HG02588 (cell line): ENCODE measurements at regions not wholly inside any gene's neighbourhood (a gene's known extent, or its start where the extent isn't known, plus 50 kb on each side); places are given as distances from the start of the nearest gene placed in this dataset.

Experiments used
- ATAC-seq: cut with Tn5 transposase; IDR thresholded peaks from one replicate; pipeline ENCODE4 v1.9.1; 2021; ENCODE audit warnings: mild to moderate bottlenecking, moderate library complexity; ENCODE audit not compliant: unreplicated experiment

DNA sequence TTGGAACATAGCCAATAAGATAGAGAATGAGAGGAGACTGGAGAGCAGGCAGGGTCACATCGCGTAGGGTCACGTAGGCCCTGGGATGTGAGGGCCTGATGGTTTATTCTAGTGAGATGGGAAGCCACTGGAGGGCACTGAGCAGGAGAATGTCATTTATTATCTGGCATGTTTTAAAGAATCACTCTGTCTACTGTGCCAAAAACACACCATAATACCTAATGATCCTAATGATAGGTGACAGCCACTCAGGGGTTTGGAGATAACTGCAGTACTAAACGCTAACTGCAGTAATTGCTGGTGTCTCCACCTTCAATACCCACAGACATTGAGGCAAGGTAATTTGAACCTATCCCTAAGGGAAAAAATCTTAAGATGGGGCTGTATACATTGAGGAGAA is 185.4 kb downstream of the TTLL7 start:
- ATAC-seq: no peak

DNA sequence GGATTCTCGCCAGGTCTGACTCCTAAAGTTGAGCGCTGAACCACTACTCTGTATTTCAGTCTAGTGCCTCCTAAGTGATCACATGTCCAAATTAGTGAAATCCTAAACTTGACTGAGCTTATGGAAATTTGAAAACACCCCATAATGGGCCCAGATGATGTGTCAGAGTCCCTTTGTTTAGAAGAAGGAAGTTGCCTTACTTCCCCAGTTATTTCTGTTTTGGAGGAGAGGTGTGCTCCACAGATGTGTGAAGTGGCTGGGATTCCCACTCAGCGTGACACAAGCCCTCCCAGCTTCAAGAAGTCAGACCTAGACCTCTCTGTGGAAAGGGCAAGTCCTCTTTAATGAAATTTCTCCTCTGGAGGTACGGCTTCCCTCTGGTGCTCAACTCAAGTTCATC is 188.8 kb downstream of the TTLL7 start:
- no peak for ATAC-seq

DNA sequence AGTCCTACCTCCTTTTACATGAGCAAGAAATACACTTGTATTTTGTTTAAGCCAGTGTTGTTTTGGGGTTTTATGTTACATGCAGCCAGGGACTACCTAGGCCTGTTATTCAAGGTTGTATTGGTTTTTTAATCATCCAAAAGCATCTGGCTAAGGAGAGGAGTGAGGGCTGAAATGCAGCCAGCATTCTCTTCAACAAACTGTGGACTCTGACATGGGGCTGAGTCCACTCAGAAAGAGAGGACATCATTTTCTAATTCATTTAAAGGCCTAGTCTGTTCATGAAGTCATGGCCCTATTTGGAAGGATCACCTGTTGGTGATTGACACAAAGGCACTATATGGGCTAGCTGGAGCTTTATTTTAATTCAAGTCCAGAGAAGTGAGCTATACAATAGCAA is 190.4 kb downstream of the TTLL7 start:
- ATAC-seq: no peak

DNA sequence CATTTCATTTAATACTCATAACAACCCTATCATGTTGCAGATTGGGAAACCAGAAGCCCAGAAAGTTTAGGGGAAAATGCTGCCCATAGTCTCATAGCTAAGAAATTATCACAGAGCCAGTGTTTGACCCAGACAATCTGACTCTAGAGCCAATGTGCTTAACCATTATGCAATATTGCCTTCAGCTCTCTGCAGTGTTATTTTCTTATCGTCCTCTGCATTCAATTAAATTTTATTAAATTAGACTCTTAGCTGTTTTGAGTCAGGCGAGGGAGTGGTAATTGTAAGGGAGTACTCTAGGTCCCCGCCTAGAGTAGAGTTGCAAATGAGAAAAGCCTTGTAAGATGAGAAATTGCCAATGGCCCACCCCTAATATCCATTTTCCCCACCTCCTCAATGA is 191.1 kb downstream of the TTLL7 start:
- no peak for ATAC-seq

DNA sequence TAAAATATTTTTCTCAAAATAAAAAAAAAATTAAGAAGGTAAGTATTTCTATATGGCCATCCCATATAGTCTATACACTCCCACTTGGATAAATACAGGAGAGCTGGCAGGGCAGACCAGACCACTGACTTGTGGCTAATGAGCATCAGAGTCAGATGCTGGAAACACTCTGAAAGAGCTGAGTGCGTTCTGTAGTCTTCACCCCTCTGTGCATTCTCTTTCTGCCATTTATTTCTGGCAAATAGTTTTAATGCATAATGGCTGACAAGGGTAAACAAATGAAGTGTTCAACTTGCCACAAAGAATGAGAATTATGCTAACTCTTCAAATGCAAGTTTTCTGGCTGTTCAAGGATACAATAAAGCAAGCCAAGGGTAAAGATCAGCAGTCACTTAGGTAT is 191.7 kb downstream of the TTLL7 start:
- no peak for ATAC-seq

DNA sequence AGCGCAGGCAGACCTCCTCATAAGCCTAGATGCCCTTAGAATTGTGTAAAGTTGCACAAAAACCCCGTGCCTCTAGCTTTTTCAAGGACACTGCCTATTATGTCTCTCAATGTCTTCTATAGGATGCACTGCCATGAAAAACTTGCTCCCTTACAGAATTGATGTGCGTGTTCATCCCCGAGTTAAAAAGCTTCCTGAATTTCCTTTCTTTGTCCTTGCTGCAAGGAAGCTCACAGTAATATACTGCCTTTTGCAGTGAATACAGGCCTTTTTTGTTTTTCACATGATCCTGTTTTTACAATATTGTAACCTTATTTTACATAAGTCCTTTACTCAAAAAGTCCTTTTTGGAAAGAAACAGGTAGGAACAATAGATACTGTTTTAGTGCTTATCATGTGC is 193.0 kb downstream of the TTLL7 start:
- no peak for ATAC-seq

DNA sequence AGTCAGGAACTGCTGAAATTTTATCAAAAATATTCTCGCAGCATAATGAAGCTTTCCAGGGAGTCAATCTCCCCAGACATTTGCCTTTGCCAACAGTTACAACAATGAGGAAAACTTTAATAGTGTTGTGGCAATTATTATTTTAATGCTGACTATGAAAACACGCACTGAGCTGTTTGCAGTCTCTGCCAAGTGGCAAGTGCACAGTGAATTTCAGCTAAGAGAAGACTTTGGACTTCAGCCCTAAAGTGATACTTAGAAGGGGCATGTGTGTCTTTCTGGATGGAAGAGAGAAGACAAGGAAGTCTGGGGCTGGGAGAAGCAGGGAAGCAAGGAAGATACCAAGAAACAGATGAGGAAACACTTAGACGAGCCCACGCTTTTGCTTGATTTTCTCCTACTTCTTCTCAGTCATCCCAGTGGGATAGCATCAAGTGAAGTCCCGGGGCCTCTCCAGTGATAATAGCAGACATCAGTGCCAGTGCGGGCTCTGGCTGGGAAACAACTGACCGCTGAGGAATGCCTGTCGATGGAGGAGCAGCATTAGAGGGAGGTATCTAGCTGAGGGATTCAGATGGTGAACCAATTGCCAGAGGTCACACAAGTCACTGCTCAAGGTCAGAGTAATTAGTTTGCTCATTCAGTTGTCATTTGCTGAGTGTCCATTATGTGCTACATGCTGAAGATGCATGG is 196.3 kb downstream of the TTLL7 start:
- ATAC-seq: no peak

DNA sequence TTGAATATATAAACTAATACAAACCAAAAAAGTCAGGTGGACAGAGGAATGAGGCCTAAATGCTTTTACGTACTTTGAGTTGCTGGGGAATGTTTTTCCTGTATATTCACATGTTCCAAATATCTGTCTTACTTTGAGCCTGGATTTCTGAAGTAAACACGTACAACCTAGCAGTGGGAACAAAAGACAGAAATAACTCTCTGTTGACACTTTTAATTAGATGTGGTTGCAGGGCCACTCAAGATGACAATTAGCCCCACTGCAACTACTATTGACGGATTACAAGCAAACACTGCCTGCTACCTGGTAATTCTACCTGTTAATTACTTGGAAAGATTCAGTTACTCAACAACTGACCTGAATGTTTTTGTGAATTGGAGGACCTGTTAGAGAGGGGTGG is 196.9 kb downstream of the TTLL7 start:
- ATAC-seq: no peak

DNA sequence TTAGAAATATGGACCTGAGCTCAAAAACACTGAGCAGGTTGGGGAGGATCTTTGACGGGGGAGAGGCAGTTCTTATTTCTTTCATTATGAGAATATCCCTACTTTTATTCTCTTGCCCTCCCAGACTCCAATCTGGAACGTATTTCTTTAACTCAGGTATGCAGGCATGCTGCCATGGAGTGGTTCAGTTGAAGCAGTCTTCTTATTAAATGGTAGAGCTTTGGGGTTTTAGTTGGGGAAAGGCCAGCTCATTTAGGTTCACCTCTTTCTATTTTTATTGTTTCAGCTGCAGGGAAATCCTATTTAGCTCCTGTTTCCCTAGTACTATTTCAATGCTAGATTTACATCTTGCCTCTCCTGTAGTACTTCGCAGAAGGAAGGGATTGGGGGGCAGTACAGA is 198.9 kb downstream of the TTLL7 start:
- no peak for ATAC-seq

DNA sequence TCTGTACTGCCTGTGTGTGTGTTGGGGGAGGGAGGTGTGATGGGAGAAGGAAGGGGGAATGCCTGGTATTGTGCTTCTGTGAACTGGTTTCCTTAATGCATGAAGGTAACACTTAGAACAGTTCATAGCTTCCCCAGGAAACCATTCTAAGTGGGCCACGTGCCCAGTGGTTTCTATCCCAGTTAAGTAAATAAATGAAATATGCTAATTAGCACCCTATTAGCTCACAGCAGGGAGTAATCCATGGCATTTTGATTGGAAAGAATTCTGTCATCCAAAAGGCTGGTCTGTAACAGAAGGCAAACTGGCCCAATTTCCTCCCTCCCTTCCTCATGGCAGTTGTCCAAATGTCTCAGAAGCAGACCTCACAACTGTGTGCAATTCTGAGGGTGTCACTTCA is 199.3 kb downstream of the TTLL7 start:
- ATAC-seq: no peak

DNA sequence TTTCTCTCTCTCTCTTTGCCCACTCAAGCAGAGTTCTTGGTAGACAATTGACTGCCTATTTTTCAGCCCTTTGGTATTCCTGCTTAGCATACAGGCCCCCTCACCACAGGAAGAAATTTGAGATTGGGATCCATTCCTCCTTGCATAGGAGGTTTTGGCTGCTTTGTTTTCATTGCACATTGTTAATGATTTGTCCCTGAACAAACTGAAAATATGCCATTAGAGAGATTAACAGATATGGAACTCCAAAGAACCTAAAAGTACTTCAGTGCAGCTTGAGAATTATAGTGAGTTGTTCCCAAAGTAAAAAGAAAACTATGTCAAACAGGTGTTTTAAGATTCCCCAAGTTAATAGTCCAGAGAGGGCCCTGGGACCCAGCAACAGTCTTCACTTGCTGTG is 200.0 kb downstream of the TTLL7 start:
- no peak for ATAC-seq

DNA sequence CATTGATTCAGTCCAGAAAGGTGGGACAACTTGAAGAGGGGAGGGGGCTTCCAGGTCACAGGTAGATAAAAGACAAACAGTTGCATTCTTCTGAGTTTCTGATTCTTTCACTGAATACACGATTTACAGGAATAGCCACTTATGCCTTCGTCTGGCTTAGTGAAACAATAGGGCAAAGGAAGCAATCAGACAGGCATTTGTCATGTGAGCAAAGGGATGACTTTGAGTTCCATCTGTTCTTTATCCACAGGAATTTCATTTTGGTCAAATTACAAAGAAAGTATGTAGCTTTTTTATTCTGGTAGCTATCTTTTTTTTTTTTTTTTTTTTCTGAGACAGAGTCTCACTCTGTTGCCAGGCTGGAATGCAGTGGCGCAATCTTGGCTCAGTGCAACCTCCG is 202.5 kb downstream of the TTLL7 start:
- no peak for ATAC-seq

DNA sequence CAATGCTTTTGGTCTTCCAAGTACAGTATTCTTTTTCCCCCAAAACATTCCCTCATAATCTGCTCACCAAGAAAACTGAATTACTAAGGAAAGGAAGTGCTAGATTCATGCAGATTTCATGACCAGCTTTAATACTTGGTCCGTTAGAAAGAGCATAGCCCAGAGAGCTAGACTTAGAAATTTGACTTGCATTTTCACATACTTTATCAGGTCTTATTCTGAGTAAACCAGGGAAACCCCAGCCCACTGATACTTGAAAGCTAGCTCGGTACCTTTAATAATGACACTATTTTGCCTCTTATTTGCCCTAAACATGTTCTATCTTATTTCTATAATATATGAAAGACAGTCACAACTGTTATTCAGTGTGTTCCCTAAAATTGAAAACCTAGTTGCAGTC is 204.5 kb downstream of the TTLL7 start:
- peak; percentile 88 for ATAC-seq

DNA sequence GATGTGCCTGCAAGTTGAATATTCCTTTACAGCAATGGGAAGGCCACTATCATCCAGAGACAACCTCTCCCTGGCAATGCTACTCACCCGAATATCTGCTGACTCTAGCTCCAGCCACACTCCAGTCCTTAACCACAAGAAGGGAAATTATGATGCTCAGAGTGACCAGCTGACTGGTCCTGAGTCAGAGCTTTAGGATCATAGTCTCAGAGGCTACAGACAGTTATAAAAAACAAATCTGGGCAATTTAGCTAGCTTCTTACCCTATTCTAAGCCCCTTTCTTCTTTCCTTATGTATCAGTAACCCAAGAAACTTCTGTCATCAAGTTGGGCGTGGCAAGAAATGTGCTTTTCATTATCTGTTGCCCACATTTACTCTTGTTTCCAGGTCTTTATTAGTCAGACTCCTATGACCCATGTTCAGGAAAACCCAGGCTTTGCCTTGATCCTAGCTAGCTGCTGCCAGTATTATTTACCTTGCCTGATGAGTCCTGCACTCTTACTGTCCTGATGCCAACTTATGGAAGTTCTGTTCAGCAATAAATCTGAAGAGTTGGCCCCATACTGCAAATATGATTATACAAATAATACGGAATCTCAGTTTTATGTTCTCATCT is 207.0 kb downstream of the TTLL7 start:
- ATAC-seq: no peak

DNA sequence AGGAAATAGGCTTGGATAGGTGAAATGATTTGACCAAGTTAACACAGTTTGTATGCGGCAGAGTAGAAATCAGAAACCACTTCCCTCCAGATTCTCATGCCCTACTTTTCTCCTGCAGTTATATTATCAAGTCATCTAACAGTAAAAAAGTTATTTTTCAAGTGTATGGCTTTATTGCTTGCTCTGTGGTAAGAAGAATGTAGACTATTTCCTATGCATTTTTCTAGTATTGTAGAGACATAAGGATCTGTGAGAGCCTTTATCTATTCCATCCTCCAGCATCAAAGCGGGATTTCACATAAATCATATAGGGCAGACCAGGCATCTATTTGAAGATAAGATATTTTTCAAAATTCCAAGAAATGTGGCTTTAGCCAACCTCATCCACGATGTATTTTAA is 208.5 kb downstream of the TTLL7 start:
- ATAC-seq: no peak

DNA sequence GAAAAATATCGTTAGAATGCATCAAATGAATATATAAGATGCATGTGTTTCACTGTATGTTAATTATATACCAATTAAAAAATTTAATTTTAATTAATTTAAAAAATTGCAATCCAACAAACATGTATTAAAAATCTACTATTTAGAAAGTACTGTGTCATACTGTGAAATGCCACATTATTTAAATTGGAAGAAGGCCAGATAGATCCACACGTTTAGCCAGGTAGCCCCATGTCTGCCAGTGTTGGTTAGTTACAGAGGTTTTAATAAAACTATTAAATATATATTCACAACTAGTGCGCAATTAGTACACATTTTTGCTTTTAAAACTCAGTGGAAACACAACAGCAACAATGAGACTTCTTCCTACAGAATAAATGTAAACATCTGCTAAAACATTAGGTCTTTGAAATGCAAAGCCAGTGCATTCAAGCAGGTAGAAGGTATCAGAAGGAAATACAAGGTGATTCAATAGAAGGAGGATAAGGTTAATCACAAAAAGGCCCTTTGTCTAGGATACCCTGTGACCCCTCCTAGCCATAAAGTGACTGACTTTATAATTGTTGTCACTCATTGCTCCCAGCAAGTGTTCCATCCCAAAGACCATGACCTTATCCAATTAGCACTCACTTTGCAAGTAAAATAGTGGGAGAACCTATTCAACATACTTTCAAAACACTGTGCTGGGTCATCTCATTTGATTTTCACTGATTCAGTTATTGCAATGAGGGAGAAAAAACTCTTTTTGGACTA is 211.5 kb downstream of the TTLL7 start:
- no peak for ATAC-seq

DNA sequence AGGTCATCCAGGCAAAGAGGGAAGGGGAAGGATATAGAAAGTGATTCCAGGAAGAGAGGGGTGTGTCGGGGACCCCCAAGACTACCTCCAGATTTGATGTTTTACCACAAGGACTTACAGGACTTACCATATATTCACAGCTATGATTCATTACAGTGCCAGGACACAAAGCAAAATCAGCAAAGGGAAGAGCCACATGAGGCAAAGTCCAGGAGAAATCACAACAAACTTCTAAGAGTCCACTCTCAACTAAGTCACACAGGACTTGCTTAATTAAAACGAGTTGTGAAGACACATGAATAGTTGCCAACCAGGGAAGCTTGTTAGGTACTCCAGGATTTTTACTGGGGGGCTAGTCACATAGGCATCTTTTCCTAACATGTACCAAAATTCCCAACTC is 217.3 kb downstream of the TTLL7 start:
- no peak for ATAC-seq

DNA sequence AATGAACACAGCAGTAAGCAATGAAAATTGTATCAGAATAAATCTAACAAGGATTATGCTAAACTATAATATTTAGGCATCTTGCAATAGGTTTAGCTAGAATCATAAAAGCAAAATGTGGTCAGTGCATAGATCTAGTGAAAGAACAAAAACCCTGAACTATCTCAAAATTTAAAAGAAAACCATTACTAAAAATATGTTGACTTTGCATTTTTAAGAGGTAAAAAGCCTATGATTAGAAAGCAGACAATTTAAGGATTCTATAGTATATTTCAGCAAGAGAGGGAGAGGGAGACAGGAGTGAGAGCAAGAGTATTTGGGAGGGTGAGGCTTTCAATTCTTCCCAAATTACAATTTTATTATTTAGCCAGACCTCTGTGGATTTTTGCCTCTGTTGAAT is 219.4 kb downstream of the TTLL7 start:
- ATAC-seq: no peak

DNA sequence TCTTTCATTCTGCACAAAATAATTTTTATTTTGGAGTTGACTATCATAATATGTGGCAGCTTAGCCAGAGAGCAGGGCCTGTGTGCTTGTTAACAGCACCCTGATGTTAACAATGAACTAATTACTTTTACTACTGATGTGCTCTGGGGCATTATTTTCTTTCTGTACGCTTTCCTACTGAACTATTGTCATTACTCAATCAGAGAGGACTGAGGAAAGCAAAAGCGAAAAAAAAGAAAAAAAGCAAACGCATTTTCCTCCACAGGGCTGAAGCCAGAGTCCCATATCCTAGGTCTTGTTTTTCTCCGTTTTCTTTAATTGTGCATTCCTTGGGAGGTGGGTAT is 221.2 kb downstream of the TTLL7 start:
- no peak for ATAC-seq

DNA sequence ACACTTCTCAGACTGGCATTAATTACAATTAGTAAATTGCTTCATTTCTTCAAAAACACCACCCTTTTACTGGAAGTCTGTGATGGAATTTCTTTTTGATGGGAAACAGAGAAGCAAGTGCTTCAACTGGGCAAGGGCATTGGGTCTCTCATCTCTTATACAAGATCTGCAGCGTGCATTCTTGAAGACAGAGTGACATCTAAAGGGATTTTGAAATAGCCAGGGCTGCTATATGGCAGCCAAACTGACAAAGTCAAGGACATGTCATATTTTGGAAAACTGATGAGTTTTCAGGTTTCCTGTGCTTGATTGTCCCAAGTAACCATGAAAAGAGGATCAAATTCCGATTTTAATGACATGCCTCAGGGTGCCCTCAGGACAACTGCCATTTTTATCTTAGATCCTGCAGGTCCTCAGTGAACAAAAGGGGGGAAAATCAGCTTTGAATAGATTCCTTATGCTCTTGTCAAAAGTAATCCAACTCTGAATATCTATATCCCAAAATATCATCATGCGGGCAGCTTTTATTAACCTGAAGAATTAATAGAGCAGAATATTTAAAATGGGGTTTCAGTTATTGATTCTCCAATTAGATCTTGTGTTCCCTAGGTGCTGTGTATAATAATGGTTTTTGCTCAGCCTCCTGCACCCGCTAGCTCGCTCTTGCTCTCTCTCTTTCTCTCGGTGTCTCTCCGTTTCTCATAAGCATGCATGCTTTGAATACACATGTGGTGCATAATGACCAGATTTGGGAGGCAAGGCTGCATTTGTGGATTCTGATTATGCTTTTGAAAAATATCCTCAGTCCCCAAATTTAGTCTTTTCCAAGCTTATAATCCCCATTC is 221.8 kb downstream of the TTLL7 start:
- no peak for ATAC-seq

DNA sequence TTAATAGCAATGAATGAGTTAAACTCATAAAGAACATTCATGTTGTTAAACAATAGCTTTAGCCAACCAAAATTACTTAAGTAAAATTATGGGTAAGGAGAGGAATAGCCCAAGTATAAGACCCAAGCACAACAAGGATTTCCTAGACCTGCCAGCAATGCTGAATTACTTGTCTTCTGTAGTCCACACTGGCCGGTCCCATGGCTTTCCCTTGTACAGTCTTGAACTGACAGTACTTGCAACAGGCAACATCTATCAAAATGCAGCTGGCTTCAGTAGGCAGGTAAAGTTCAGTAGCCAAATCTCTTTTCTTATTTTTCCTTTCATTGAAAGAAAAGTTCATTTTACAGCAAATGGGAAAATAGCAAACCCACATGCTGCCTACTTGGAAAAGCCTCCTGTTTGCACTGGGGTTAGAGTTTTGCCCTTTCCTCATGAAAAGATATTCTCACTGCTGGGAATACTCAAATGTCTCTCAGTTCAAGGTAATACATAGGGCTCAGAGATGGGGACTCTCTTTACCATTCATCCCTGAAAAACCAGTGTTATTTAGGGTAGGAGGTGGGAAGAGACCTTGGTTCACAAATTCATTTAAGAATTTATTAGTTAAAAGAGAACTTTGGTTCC is 222.8 kb downstream of the TTLL7 start:
- ATAC-seq: no peak
